ENCODE measurements at regions not wholly inside any gene's neighbourhood (a gene's known extent, or its start where the extent isn't known, plus 50 kb on each side); places are given as distances from the start of the nearest gene placed in this dataset.

- TF ChIP-seq CTCF (IDR thresholded peaks at IDR 0.05; ENCODE audit: borderline replicate concordance, extremely low read depth, low read length, poor library complexity, severe bottlenecking) (no peak), EZH2 (IDR thresholded peaks at IDR 0.05; ENCODE audit: borderline replicate concordance, low read depth, low read length, severe bottlenecking) (no peak)
Measured at GRCh38 chr20:50360218-50360672, 149.9 kb upstream of the PTPN1 start.

Measured in DND-41 (cell line).